ENCODE measurements at regions not wholly inside any gene's neighbourhood (a gene's known extent, or its start where the extent isn't known, plus 50 kb on each side); places are given as distances from the start of the nearest gene placed in this dataset.
A peak's percentile ranks its signal among the peaks of the same experiment; 100 is the strongest.

GRCh38 chr13:21944610-21945009, 273.7 kb downstream of the FGF9 start:
- no peaks in the 10 kb centered on the region for H3K27me3 ChIP-seq (ENCODE audit: control insufficient read depth in 2 of 2, insufficient read depth in 2 of 2, low read length in 2 of 2)
- FAIRE-seq (no peak), DNase-seq (ENCODE audit: extremely low read depth in 1 of 4, low spot score in 3 of 4) (no peak), ATAC-seq (no peak)
- no peaks in the 10 kb centered on the region for H3K36me3 ChIP-seq (ENCODE audit: control insufficient read depth, insufficient read depth, low read length)
- H3K9ac ChIP-seq (ENCODE audit: insufficient read depth in 1 of 2, low read depth in 2 of 2, low read length in 2 of 2), result no peak overlapping the region
- H3K27ac ChIP-seq (ENCODE audit: extremely low read depth, low read depth, low read length), result no peak overlapping the region
- TF ChIP-seq PHF21A (IDR thresholded peaks at IDR 0.05; ENCODE audit: borderline replicate concordance, low read depth) (no peak), MAX (CRISPR knock-in tag; IDR thresholded peaks at IDR 0.05) (no peak), ZFP36 (IDR thresholded peaks at IDR 0.05; ENCODE audit: low read depth, low read length, partially characterized antibody) (peak; percentile 78)
- H3K4me1 ChIP-seq (replicated peaks in 1 of 2; ENCODE audit: control insufficient read depth in 2 of 2, insufficient read depth in 2 of 2, low read length in 2 of 2), result no peaks in the 10 kb centered on the region
- H2AFZ ChIP-seq (ENCODE audit: low read depth, low read length), result no peak overlapping the region
- in situ Hi-C loops (cut with MboI), result no loop called here
- CTCF ChIA-PET (ENCODE audit: low intra/inter-chr PET ratio), result no interaction called here
- intact Hi-C loops (cut with micrococcal nuclease), result no loop called here
- no peak overlapping the region for H3K4me2 ChIP-seq (ENCODE audit: insufficient read depth, low read length)
- POLR2A ChIA-PET, result no interaction called here
- H4K20me1 ChIP-seq (replicated peaks; ENCODE audit: control insufficient read depth, insufficient read depth, low read length), result no peaks in the 10 kb centered on the region
- no peaks in the 10 kb centered on the region for H3K9me3 ChIP-seq (replicated peaks; ENCODE audit: control insufficient read depth, insufficient read depth, low read depth, low read length)
- no peaks in the 10 kb centered on the region for H3K79me2 ChIP-seq (ENCODE audit: control insufficient read depth, insufficient read depth, low read length)
- H3K4me3 ChIP-seq, result no peak overlapping the region
- BruUV-seq (replicated peaks), result no TSS peak
- H3K9me1 ChIP-seq (ENCODE audit: control insufficient read depth, insufficient read depth, low read length), result no peaks in the 10 kb centered on the region

- no peaks in the 10 kb centered on the region for H3K4me1 ChIP-seq (replicated peaks in 1 of 2; ENCODE audit: control insufficient read depth in 2 of 2, insufficient read depth in 2 of 2, low read length in 2 of 2)
- H3K9ac ChIP-seq (ENCODE audit: insufficient read depth in 1 of 2, low read depth in 2 of 2, low read length in 2 of 2), result no peak overlapping the region
- ChIA-PET CTCF (ENCODE audit: low intra/inter-chr PET ratio) (no interaction called here), POLR2A (no interaction called here)
- no peak overlapping the region for H3K27ac ChIP-seq (ENCODE audit: extremely low read depth, low read depth, low read length)
- WGBS (ENCODE audit: insufficient coverage, low coverage, missing lambda C conversion rate), result 3% methylated on average over 3 of the region's 3 CpGs
- H3K36me3 ChIP-seq (ENCODE audit: control insufficient read depth, insufficient read depth, low read length), result no peaks in the 10 kb centered on the region
- H2AFZ ChIP-seq (ENCODE audit: low read depth, low read length), result no peak overlapping the region
- no peak for FAIRE-seq
- H3K4me2 ChIP-seq (ENCODE audit: insufficient read depth, low read length), result no peak overlapping the region
- H3K79me2 ChIP-seq (ENCODE audit: control insufficient read depth, insufficient read depth, low read length), result no peaks in the 10 kb centered on the region
- no TSS peak for BruUV-seq (replicated peaks)
- no peak for ATAC-seq
- H3K4me3 ChIP-seq, result no peak overlapping the region
- peak; percentile 68 for TF ChIP-seq ZNF707 (CRISPR knock-in tag; conservative IDR thresholded peaks at IDR 0.05)
- no peak for TF ChIP-seq DACH1 (IDR thresholded peaks at IDR 0.05; ENCODE audit: partially characterized antibody)
- TF ChIP-seq MNT (conservative IDR thresholded peaks at IDR 0.05), result no peak
- TF ChIP-seq SAFB2 (IDR thresholded peaks at IDR 0.05; ENCODE audit: borderline replicate concordance, low read depth, low read length, severe bottlenecking), result no peak
- TF ChIP-seq C11orf30 (IDR thresholded peaks at IDR 0.05; ENCODE audit: low read depth), result no peak
- no peaks in the 10 kb centered on the region for H3K9me1 ChIP-seq (ENCODE audit: control insufficient read depth, insufficient read depth, low read length)
- no peaks in the 10 kb centered on the region for H3K9me3 ChIP-seq (replicated peaks; ENCODE audit: control insufficient read depth, insufficient read depth, low read depth, low read length)
- DNase-seq (ENCODE audit: extremely low read depth in 1 of 4, low spot score in 3 of 4), result no peak
- no peaks in the 10 kb centered on the region for H4K20me1 ChIP-seq (replicated peaks; ENCODE audit: control insufficient read depth, insufficient read depth, low read length)
- intact Hi-C loops (cut with micrococcal nuclease), result no loop called here
- no peaks in the 10 kb centered on the region for H3K27me3 ChIP-seq (ENCODE audit: control insufficient read depth in 2 of 2, insufficient read depth in 2 of 2, low read length in 2 of 2)
- in situ Hi-C loops (cut with MboI), result no loop called here
Observed at GRCh38 chr13:21945195-21945594, 274.3 kb downstream of the FGF9 start.
